SU-DHL-6 (cell line): ENCODE measurements at regions not wholly inside any gene's neighbourhood (a gene's known extent, or its start where the extent isn't known, plus 50 kb on each side); places are given as distances from the start of the nearest gene placed in this dataset.

ENCODE experiments used
- H2AFZ ChIP-seq: fragments of 200-600 bp; sonication (generic); 2 replicates; pipeline ENCODE4 v1.6.1; 2014; ENCODE audit warnings: low read depth, mild to moderate bottlenecking, moderate library complexity, mixed read lengths, antibody characterized with exemption, low read length; ENCODE audit not compliant: severe bottlenecking
- H3F3A ChIP-seq: fragments of 200-600 bp; shearing (Covaris generic); 2 replicates; pipeline ENCODE4 v1.6.0; 2016; ENCODE audit warnings: antibody characterized with exemption, mild to moderate bottlenecking; ENCODE audit not compliant: insufficient read depth
- H3K27ac ChIP-seq: fragments of 200-600 bp; sonication (generic); 2 replicates; pipeline ENCODE4 v1.5.1; 2016; ENCODE audit warnings: low read depth, mild to moderate bottlenecking, low read length, moderate library complexity, mixed read lengths
- H3K27me3 ChIP-seq: fragments of 200-600 bp; sonication (generic), shearing (Covaris generic); 2 replicates; pipeline ENCODE4 v1.6.0; 2014; ENCODE audit warnings: mild to moderate bottlenecking, low read length
- H3K36me3 ChIP-seq: fragments of 200-600 bp; sonication (generic); 2 replicates; pipeline ENCODE4 v1.6.1; 2014; ENCODE audit warnings: mild to moderate bottlenecking, low read length, mixed read lengths
- H3K4me2 ChIP-seq: fragments of 300-600, 200-600 bp; shearing (Covaris generic), sonication (generic); 2 replicates; pipeline ENCODE4 v1.6.0; 2014; ENCODE audit warnings: low read length, low read depth, mild to moderate bottlenecking; ENCODE audit not compliant: poor library complexity, severe bottlenecking
- H3K4me3 ChIP-seq: fragments of 200-600 bp; sonication (generic); 2 replicates; pipeline ENCODE4 v1.5.1; 2014; ENCODE audit warnings: antibody characterized with exemption, low read length, mild to moderate bottlenecking, mixed read lengths; ENCODE audit not compliant: insufficient read depth, poor library complexity, severe bottlenecking
- H3K79me2 ChIP-seq: fragments of 200-600 bp; sonication (generic); 2 replicates; pipeline ENCODE4 v1.6.1; 2014; ENCODE audit warnings: mild to moderate bottlenecking, low read length, moderate library complexity; ENCODE audit not compliant: insufficient read depth
- H3K9ac ChIP-seq: fragments of 200-600 bp; sonication (generic); 2 replicates; pipeline ENCODE4 v1.7.0; 2014; ENCODE audit warnings: mild to moderate bottlenecking, low read length
- H3K9me2 ChIP-seq: fragments of 200-600 bp; sonication (generic); replicated peaks from 2 replicates; pipeline ENCODE4 v1.6.1; 2014; ENCODE audit warnings: low read length; ENCODE audit not compliant: insufficient read depth
- H3K9me3 ChIP-seq: fragments of 200-600 bp; sonication (generic); 2 replicates; pipeline ENCODE4 v1.6.1; 2014; ENCODE audit warnings: low read length, mixed read lengths; ENCODE audit not compliant: insufficient read depth
- H4K20me1 ChIP-seq: fragments of 200-600 bp; sonication (generic); 2 replicates; pipeline ENCODE4 v1.6.1; 2014; ENCODE audit warnings: low read depth, mild to moderate bottlenecking, antibody characterized with exemption, low read length, moderate library complexity, mixed read lengths
- CTCF ChIP-seq: fragments of 200-600 bp; sonication (generic); IDR thresholded peaks from one replicate; pipeline ENCODE4 v1.5.1; 2017; ENCODE audit warnings: antibody characterized with exemption, mild to moderate bottlenecking, low read length, moderate library complexity; ENCODE audit not compliant: insufficient read depth, poor library complexity, severe bottlenecking
- EZH2phosphoT487 ChIP-seq: fragments of 200-600 bp; sonication (generic), shearing (Covaris generic); conservative IDR thresholded peaks from 2 replicates; pipeline ENCODE4 v1.6.1; 2018; ENCODE audit warnings: mild to moderate bottlenecking, antibody characterized with exemption, low read length, moderate library complexity, mixed read lengths

DNA sequence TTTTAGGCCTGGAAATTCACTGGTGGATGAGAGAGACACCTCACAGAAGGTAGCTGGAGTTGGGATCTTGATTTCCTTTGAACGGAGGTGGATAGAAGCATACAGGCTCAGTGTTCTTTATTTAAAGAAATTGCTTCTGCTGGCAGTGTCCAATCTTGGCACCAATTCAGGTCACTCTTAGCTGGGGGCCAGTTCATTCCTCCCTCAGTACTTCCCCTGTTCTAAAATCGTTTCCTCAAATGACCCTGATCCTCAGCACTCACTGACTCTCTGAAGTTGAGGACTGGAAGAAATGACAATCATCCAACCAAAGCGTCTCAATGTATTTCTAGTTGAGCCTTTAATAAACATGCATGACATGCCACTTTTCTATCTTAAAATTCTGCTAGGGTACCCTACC, 472.5 kb upstream of the BTBD3 start:
- Histone ChIP-seq H3K9me3 (no peaks in the 10 kb centered on the region), H2AFZ (no peak overlapping the region), H3K79me2 (no peaks in the 10 kb centered on the region), H3K27me3 (no peaks in the 10 kb centered on the region), H3K36me3 (no peaks in the 10 kb centered on the region), H3F3A (no peaks in the 10 kb centered on the region), H3K4me3 (no peak overlapping the region), H3K4me2 (no peak overlapping the region), H3K9ac (no peak overlapping the region), H4K20me1 (no peaks in the 10 kb centered on the region), H3K27ac (no peak overlapping the region), H3K9me2 (no peaks in the 10 kb centered on the region)
- TF ChIP-seq CTCF = no peak
- no peak for TF ChIP-seq EZH2phosphoT487

- Histone ChIP-seq H3K4me2 (no peak overlapping the region), H3F3A (no peaks in the 10 kb centered on the region), H3K27ac (no peak overlapping the region), H3K9me2 (no peaks in the 10 kb centered on the region), H3K79me2 (no peaks in the 10 kb centered on the region), H3K9ac (no peak overlapping the region), H3K4me3 (no peak overlapping the region), H3K36me3 (no peaks in the 10 kb centered on the region), H3K27me3 (no peaks in the 10 kb centered on the region), H4K20me1 (no peaks in the 10 kb centered on the region), H3K9me3 (no peaks in the 10 kb centered on the region), H2AFZ (no peak overlapping the region)
- TF ChIP-seq EZH2phosphoT487 = no peak
- TF ChIP-seq CTCF = no peak
Measured at GRCh38 chr20:11445891-11446290, 471.8 kb upstream of the BTBD3 start.

DNA sequence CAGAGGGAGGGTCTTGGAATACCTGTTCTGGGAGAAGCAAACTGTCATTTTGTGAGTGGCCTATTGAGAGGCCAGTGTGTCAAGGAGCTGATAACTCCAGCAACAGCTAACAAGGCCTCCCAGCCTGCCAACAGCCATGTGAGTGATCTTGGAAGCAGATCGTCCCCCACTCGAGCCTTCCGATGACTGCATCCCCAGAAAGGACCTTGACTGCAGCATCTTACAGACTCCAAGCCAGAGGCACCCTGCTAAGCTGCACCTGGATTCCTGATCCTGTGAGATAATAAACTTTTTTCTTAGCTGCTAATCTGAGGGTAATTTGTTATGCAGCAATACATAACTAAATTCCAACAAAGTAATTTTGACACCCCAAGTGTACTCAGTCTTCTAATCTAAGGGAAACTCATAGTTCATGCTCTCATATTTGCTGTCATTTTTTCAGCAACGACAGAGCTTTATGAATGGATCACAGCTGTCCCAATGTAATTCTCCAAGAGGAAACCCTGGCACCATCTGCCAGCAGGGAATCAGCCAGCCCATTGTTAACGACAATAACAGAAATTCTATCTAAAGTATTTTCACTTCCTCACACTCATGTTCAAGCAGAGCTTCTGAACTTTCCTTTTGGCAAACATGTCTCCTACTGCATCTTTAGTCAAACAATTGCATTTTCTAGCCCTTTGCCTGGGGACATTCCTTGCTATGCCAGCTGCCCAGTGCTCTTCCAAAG, 470.2 kb upstream of the BTBD3 start:
- H4K20me1 ChIP-seq = no peaks in the 10 kb centered on the region
- no peaks in the 10 kb centered on the region for H3K36me3 ChIP-seq
- no peaks in the 10 kb centered on the region for H3K27me3 ChIP-seq
- no peaks in the 10 kb centered on the region for H3K9me2 ChIP-seq
- H2AFZ ChIP-seq = no peak overlapping the region
- no peak overlapping the region for H3K4me3 ChIP-seq
- H3K9me3 ChIP-seq = no peaks in the 10 kb centered on the region
- H3F3A ChIP-seq = no peaks in the 10 kb centered on the region
- TF ChIP-seq EZH2phosphoT487 (no peak), CTCF (no peak)
- H3K4me2 ChIP-seq = no peak overlapping the region
- H3K9ac ChIP-seq = no peak overlapping the region
- H3K79me2 ChIP-seq = no peaks in the 10 kb centered on the region
- no peak overlapping the region for H3K27ac ChIP-seq
